ENCODE measurements at regions not wholly inside any gene's neighbourhood (a gene's known extent, or its start where the extent isn't known, plus 50 kb on each side); places are given as distances from the start of the nearest gene placed in this dataset.

DNA sequence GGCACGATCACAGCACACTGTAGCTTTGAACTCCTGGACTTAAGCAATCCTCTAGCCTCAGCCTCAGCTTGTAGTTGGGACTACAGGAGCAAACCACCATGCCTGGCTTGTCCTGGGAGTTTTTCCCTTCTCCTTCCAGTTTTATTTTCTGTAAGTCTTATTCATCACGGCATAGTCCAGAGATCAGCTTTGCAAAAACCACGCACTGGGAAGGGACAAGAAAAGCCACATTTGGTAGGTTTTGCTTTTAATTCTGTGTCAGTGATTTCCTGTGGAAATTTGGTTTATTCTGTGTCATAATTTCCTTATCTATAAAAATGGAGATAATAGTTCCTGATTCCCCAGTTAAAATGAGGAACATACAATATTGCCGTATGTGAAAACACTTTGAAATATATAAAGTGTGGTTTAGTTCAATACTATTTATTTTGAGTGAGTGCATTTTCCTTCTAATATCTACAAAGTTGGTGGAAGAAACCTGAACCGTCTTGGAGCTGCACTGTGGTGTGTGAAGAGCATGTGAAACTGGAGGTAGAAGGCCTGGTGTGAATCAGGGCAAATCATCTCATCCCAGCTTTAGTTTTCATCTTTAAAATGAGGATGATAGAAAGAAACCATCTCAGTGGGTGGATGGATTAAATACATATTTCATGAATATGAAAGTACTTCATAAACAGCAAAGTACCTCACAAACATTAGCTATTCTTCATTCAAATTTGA lies 92.8 kb upstream of the ELL2 start:
- TF ChIP-seq ZNF671 (CRISPR knock-in tag; IDR thresholded peaks at IDR 0.05) (no peak), JUN (CRISPR knock-in tag; IDR thresholded peaks at IDR 0.05) (no peak), TP53 (CRISPR knock-in tag; IDR thresholded peaks at IDR 0.05) (no peak), FOXJ3 (CRISPR knock-in tag; IDR thresholded peaks at IDR 0.05; ENCODE audit: borderline replicate concordance) (no peak)
- TF ChIP-seq, protein P1, sequence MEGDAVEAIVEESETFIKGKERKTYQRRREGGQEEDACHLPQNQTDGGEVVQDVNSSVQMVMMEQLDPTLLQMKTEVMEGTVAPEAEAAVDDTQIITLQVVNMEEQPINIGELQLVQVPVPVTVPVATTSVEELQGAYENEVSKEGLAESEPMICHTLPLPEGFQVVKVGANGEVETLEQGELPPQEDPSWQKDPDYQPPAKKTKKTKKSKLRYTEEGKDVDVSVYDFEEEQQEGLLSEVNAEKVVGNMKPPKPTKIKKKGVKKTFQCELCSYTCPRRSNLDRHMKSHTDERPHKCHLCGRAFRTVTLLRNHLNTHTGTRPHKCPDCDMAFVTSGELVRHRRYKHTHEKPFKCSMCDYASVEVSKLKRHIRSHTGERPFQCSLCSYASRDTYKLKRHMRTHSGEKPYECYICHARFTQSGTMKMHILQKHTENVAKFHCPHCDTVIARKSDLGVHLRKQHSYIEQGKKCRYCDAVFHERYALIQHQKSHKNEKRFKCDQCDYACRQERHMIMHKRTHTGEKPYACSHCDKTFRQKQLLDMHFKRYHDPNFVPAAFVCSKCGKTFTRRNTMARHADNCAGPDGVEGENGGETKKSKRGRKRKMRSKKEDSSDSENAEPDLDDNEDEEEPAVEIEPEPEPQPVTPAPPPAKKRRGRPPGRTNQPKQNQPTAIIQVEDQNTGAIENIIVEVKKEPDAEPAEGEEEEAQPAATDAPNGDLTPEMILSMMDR (IDR thresholded peaks at IDR 0.05) = no peak
- TF ChIP-seq, protein P2, sequence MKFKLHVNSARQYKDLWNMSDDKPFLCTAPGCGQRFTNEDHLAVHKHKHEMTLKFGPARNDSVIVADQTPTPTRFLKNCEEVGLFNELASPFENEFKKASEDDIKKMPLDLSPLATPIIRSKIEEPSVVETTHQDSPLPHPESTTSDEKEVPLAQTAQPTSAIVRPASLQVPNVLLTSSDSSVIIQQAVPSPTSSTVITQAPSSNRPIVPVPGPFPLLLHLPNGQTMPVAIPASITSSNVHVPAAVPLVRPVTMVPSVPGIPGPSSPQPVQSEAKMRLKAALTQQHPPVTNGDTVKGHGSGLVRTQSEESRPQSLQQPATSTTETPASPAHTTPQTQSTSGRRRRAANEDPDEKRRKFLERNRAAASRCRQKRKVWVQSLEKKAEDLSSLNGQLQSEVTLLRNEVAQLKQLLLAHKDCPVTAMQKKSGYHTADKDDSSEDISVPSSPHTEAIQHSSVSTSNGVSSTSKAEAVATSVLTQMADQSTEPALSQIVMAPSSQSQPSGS (CRISPR knock-in tag; IDR thresholded peaks at IDR 0.05; ENCODE audit: borderline replicate concordance, low read depth) = no peak
- TF ChIP-seq, protein P3, sequence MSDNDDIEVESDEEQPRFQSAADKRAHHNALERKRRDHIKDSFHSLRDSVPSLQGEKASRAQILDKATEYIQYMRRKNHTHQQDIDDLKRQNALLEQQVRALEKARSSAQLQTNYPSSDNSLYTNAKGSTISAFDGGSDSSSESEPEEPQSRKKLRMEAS (CRISPR knock-in tag; IDR thresholded peaks at IDR 0.05) = no peak
